Pancreas (tissue), 10 donors: ENCODE measurements at regions not wholly inside any gene's neighbourhood (a gene's known extent, or its start where the extent isn't known, plus 50 kb on each side); places are given as distances from the start of the nearest gene placed in this dataset.
"Not testable (repeated sequence)": the region's sequence is repeated elsewhere in the genome, so short reads cannot be mapped to it uniquely, and the experiment has no call there.

Source experiments
- ATAC-seq, 4 donors: fragments of 200-7000 bp; cut with Tn5 transposase; one replicate each; pipeline versions ENCODE4 v1.8.0 to v1.9.1; 2020; ENCODE audit warnings: mild to moderate bottlenecking in 4 of 4, moderate library complexity in 4 of 4
- DNase-seq, 6 donors: peaks; one replicate each; pipeline ENCODE4 v3.0.0-alpha.2; 2020
- FAIRE-seq: peaks from 2 replicates; lab custom pipeline; 2012; peaks lifted over from hg19 to GRCh38; lab: Jason Lieb, UNC
- H3K27ac ChIP-seq, 4 donors: fragments of 200-600 bp; sonication (generic); 1 replicate in 3 of 4; 2 replicates in 1 of 4; pipeline versions ENCODE4 v1.5.0 to v1.8.0; 2020
- H3K27me3 ChIP-seq, 4 donors: fragments of 200-600 bp; one replicate each; pipeline ENCODE4 v1.8.0; 2021
- H3K36me3 ChIP-seq, 3 donors: fragments of 200-600 bp; sonication (generic) in 1 of 3; one replicate each; pipeline versions ENCODE4 v1.5.0 to v1.8.0; 2020 to 2021
- H3K4me1 ChIP-seq, 3 donors: fragments of 200-600 bp; one replicate each; pipeline ENCODE4 v1.8.0; 2021
- H3K4me3 ChIP-seq, 4 donors: fragments of 200-600 bp; sonication (generic) in 2 of 4; one replicate each; pipeline versions ENCODE4 v1.5.0 to v1.8.0; 2020 to 2021
- H3K9me3 ChIP-seq, 4 donors: fragments of 200-600 bp; one replicate each; pipeline ENCODE4 v1.8.0; 2021
- WGBS, 2 donors: extraction: QIAGEN DNeasy Blood & Tissue Kit; methylation state at CpG; one replicate each; pipeline ENCODE4 v1.1.7; 2013; 5-methylcytosine and 5-hydroxymethylcytosine counted together
- intact Hi-C, 3 donors: fragments of 100-400 bp; cut with DNase I; formaldehyde crosslinking; loops; one replicate each; pipeline versions ENCODE4 v1.11.1 to v1.14.2; 2022
- TF ChIP-seq, protein P1 (sequence below), 4 donors: fragments of 200-600 bp; sonication (generic) in 3 of 4; IDR thresholded peaks; one replicate each; pipeline versions ENCODE4 v1.5.0 to v1.8.0; 2021; ENCODE audit warnings: antibody characterized with exemption in 4 of 4
- donor health status: healthy with polysubstance abuse.
- donor health status: DM: no; HTN: no; CAD: no; lungs with moderate emphysema.
- donor health status: DM: no; HTN: no; CAD: no.
- donor health status: control.
- donor health status: control.
- donor health status: Bipolar disorder and iron deficiency.
- donor health status: DM: yes; HTN: yes; CAD: no.
- donor health status: DM: no; HTN: no; CAD: no.
- donor health status: DM: no; HTN: no; CAD: no.
- donor health status: DM: yes; HTN: yes; CAD: no.

DNA sequence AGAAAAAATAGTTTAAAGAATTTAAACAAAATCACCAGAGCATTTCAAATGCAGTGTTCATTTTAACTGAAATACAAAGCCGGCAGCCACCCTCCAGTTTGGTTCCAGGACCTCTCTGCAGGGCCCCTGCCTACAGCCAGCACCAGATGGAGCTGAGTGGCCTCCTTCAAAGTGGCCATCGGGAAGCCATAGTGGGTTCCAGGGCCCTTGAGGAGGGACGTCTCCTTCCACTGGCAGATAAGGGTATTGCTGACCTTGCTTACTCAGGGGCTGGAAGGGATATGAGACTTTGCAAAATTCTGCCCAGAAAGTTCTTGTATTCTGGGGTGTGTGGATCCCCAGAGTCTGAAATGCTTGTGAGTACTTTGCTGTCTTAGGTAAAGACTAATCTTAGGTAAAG is 205.2 kb upstream of the APCDD1 start:
- no peak for DNase-seq
- no peaks in the 10 kb centered on the region for H3K27me3 ChIP-seq
- H3K4me3 ChIP-seq = no peak overlapping the region
- 66 to 87% methylated on average over 3 of the region's 3 CpGs for WGBS, 2 donors
- peaks cover 3 to 21% (median 7%) of the 10 kb centered on the region in 3 donors for H3K4me1 ChIP-seq
- intact Hi-C loops = no loop called here
- no peak for FAIRE-seq
- H3K9me3 ChIP-seq = no peaks in the 10 kb centered on the region
- H3K36me3 ChIP-seq = no peaks in the 10 kb centered on the region
- no peak overlapping the region for H3K27ac ChIP-seq
- TF ChIP-seq, protein P1, sequence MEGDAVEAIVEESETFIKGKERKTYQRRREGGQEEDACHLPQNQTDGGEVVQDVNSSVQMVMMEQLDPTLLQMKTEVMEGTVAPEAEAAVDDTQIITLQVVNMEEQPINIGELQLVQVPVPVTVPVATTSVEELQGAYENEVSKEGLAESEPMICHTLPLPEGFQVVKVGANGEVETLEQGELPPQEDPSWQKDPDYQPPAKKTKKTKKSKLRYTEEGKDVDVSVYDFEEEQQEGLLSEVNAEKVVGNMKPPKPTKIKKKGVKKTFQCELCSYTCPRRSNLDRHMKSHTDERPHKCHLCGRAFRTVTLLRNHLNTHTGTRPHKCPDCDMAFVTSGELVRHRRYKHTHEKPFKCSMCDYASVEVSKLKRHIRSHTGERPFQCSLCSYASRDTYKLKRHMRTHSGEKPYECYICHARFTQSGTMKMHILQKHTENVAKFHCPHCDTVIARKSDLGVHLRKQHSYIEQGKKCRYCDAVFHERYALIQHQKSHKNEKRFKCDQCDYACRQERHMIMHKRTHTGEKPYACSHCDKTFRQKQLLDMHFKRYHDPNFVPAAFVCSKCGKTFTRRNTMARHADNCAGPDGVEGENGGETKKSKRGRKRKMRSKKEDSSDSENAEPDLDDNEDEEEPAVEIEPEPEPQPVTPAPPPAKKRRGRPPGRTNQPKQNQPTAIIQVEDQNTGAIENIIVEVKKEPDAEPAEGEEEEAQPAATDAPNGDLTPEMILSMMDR (IDR thresholded peaks at IDR 0.05) = no peak
- no peak for ATAC-seq

DNA sequence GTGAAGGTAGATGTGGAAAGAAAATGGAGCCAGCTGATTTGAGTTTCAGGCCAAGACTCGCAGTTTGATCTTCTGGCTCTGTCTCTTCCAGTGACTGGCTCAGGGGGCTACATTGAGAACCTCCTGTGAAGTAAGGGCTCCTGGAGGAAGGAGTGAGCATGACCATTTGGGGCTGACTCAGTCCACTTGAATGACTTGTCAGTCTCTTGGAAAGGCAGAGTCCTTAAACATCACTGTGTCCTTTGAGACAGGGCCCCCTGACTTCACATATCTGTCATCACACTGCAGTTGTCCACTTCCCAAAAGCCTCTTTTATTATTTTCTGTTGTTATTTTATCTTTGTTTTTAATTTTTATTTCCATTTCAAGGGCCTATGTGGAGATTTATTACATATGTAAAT is 204.6 kb upstream of the APCDD1 start:
- FAIRE-seq = no peak

DNA sequence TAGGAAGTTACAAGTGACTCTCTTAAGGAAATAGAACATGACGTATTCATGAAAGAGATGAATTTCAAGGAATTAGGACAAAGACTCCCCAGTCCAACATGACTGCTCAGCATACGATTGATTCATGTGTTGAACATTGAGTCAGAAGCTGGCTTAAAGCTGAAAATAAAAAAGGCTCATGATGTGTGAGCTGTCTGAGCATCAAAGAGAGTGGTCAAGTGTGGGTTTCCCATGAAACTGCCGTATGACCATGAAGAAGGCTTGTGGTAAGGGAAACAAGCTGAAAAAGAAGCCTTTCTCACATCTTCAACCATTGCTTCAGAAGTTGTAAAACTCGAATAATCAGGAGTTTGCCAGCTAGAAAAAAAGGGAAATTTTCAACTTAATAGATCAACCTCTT is 201.9 kb upstream of the APCDD1 start:
- intact Hi-C loops = no loop called here
- ATAC-seq = no peak
- TF ChIP-seq, protein P1 (IDR thresholded peaks at IDR 0.05) = no peak
- DNase-seq = no peak
- Histone ChIP-seq H3K4me1 (peaks cover 0 to 18% (median 7%) of the 10 kb centered on the region in 3 donors), H3K4me3 (no peak overlapping the region), H3K27ac (peak overlapping the region in 1 of 4 donors; percentile 10), H3K27me3 (no peaks in the 10 kb centered on the region), H3K36me3 (no peaks in the 10 kb centered on the region), H3K9me3 (no peaks in the 10 kb centered on the region)
- 54 to 60% methylated on average over 4 of the region's 4 CpGs for whole genome bisulfite sequencing, 2 donors
- FAIRE-seq = no peak

More for the DNA sequence above, 204.6 kb upstream of the APCDD1 start:
- no peak overlapping the region for H3K4me3 ChIP-seq
- peaks cover 0 to 18% (median 7%) of the 10 kb centered on the region in 3 donors for H3K4me1 ChIP-seq
- TF ChIP-seq, protein P1 (IDR thresholded peaks at IDR 0.05) = no peak
- no peaks in the 10 kb centered on the region for H3K9me3 ChIP-seq
- H3K36me3 ChIP-seq = no peaks in the 10 kb centered on the region
- 90 to 94% methylated on average over 1 of the region's 1 CpG for WGBS, 2 donors
- no peak overlapping the region for H3K27ac ChIP-seq
- H3K27me3 ChIP-seq = no peaks in the 10 kb centered on the region
- intact Hi-C loops = no loop called here
- DNase-seq (no peak), ATAC-seq (no peak)

DNA sequence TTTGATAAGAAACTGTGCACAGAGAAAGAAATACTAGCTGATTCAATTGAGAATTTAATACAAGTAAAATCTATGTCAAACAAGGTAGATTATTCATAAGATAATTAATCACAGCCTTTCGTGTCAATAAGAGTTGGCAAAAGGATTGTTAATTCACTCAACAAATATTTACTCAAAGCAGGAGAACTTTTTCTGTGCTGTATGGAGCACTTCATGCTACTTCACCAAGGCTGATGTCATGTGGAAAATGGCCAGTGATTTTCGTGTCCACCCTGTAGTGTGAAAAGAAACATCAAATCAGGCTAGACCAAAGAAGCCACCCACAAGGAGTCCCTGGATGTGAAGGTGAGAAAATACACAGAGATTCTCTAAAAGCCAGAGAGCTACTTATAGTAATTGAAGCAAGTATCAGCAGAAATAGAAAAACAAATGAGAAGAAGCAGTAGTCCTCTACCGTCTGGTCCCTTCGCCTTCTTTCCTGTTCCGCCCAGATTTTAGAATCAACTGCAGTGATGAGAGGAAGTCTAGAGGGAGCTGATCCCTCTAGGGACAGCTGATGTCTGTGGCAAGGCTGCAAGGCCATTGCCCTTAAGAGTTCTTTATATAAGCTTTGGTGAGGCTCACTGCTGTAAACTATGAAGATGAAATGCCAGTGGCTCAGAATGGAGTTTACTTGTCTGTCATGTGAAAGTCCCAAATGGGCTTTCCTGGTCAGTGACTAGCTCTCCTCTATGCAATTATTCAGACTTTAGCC is 201.3 kb upstream of the APCDD1 start:
- DNase-seq (no peak), FAIRE-seq (no peak), ATAC-seq (peak; percentile 62 to 78 (median 71))
- TF ChIP-seq, protein P1 (IDR thresholded peaks at IDR 0.05) = no peak
- Histone ChIP-seq H3K27me3 (no peaks in the 10 kb centered on the region), H3K9me3 (no peaks in the 10 kb centered on the region), H3K4me3 (no peak overlapping the region), H3K36me3 (no peaks in the 10 kb centered on the region), H3K27ac (peak overlapping the region in 1 of 4 donors; percentile 10), H3K4me1 (peaks cover 0 to 18% (median 7%) of the 10 kb centered on the region in 3 donors)
- intact Hi-C loops = no loop called here
- 48 to 51% methylated on average over 5 of the region's 5 CpGs for WGBS, 2 donors

DNA sequence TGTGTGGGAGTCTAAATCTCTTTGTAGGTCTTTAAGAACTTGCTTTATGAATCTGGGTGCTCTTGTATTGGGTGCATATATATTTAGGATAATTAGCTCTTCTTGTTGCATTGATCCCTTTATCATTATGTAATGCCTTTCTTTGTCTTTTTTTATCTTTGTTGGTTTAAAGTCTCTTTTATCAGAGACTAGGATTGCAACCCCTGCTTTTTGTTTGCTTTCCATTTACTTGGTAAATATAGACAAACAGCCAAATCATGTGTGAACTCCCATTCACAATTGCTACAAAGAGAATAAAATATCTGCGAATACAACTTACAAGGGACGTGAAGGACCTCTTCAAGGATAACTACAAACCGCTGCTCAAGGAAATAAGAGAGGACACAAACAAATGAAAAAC is 198.2 kb upstream of the APCDD1 start:
- H3K27ac ChIP-seq, H3K4me3 ChIP-seq, H3K9me3 ChIP-seq, intact Hi-C loops, ATAC-seq, H3K36me3 ChIP-seq, FAIRE-seq, H3K27me3 ChIP-seq, DNase-seq: not testable (repeated sequence)
- 26 to 36% methylated on average over 3 of the region's 3 CpGs for WGBS, 2 donors
- H3K4me1 ChIP-seq = peaks cover 11 to 34% (median 13%) of the 10 kb centered on the region in 3 donors
